ENCODE measurements at regions not wholly inside any gene's neighbourhood (a gene's known extent, or its start where the extent isn't known, plus 50 kb on each side); places are given as distances from the start of the nearest gene placed in this dataset.

GRCh38 chr12:93102312-93102711 lies 173.2 kb upstream of the EEA1 start:
- no peak for TF ChIP-seq POLR2AphosphoS5 (IDR thresholded peaks at IDR 0.05; ENCODE audit: borderline replicate concordance, low read depth, low read length)
- no peak for TF ChIP-seq EZH2 (IDR thresholded peaks at IDR 0.05)
